ENCODE measurements at regions not wholly inside any gene's neighbourhood (a gene's known extent, or its start where the extent isn't known, plus 50 kb on each side); places are given as distances from the start of the nearest gene placed in this dataset.

GRCh38 chr4:74598611-74599325, 153.8 kb downstream of the AREG start:
- H3K36me3 ChIP-seq, result no peaks in the 10 kb centered on the region
- intact Hi-C loops (cut with DNase I; ENCODE audit: low total_unique reads), result no loop called here
- no peaks in the 10 kb centered on the region for H3K27me3 ChIP-seq
- H3K9me3 ChIP-seq, result peaks cover 8 to 15% of the 10 kb centered on the region in 2 donors
- TF ChIP-seq CTCF (IDR thresholded peaks at IDR 0.05) (no peak), POLR2AphosphoS5 (IDR thresholded peaks at IDR 0.05) (no peak), POLR2A (IDR thresholded peaks at IDR 0.05) (no peak)
- H3K4me3 ChIP-seq, result no peak overlapping the region
- H3K27ac ChIP-seq, result no peak overlapping the region
- no peaks in the 10 kb centered on the region for H3K4me1 ChIP-seq
- no peak for DNase-seq (ENCODE audit: low spot score in 2 of 2)

DNA sequence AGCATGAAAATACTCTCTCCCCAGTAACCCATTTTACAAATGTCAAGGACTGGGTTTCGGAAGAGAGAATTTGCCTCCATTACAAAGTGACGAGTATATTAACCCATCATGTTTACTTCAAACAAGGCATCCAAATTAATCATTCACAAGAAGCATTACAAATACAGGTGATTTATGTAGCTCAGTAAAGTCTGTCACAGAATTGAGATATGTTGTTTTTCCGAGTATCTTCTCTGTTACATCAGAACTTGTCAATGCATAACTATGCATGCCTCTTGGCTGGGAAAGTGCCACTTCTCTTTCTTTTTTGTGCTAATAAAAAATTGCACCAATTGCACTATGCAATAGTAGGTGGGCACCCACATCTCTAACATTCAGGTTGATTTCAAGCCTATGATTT, 158.2 kb downstream of the AREG start:
- intact Hi-C loops (cut with DNase I; ENCODE audit: low total_unique reads), result no loop called here
- Histone ChIP-seq H3K4me1 (no peaks in the 10 kb centered on the region), H3K4me3 (no peak overlapping the region), H3K36me3 (no peaks in the 10 kb centered on the region), H3K27ac (no peak overlapping the region), H3K9me3 (no peaks in the 10 kb centered on the region), H3K27me3 (no peaks in the 10 kb centered on the region)
- DNase-seq (ENCODE audit: low spot score in 2 of 2), result no peak
- TF ChIP-seq POLR2A (IDR thresholded peaks at IDR 0.05) (no peak), CTCF (IDR thresholded peaks at IDR 0.05) (no peak), POLR2AphosphoS5 (IDR thresholded peaks at IDR 0.05) (no peak)

GRCh38 chr4:74608151-74608949, 163.4 kb downstream of the AREG start:
- Histone ChIP-seq H3K4me1 (no peaks in the 10 kb centered on the region), H3K9me3 (no peaks in the 10 kb centered on the region), H3K27me3 (no peaks in the 10 kb centered on the region), H3K4me3 (no peak overlapping the region), H3K36me3 (no peaks in the 10 kb centered on the region), H3K27ac (no peak overlapping the region)
- DNase-seq (ENCODE audit: low spot score in 2 of 2), result no peak
- no peak for TF ChIP-seq POLR2A (IDR thresholded peaks at IDR 0.05)
- no peak for TF ChIP-seq POLR2AphosphoS5 (IDR thresholded peaks at IDR 0.05)
- no peak for TF ChIP-seq CTCF (IDR thresholded peaks at IDR 0.05)
- intact Hi-C loops (cut with DNase I; ENCODE audit: low total_unique reads), result no loop called here

DNA sequence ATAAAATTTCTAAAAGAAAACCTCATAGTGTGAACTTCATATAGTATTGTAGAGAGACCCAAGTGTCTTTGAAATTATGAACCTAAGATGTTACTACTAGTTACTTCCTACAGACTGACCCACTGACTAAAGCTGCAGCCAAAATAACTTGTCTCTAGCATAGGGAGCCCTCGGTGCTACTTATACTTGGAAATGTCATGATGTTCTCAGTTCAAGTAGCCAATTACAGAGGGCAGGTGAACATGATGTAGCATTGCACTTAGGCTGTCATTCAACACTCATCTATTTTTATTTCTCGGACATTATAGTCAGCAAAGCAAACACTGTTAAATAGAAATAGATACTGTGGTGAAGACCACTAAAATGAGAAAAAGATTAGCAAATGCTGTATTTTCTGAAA, 165.6 kb downstream of the AREG start:
- no peak overlapping the region for H3K4me3 ChIP-seq
- no peaks in the 10 kb centered on the region for H3K36me3 ChIP-seq
- DNase-seq (ENCODE audit: low spot score in 2 of 2), result no peak
- TF ChIP-seq POLR2AphosphoS5 (IDR thresholded peaks at IDR 0.05) (no peak), POLR2A (IDR thresholded peaks at IDR 0.05) (no peak), CTCF (IDR thresholded peaks at IDR 0.05) (no peak)
- no peaks in the 10 kb centered on the region for H3K27me3 ChIP-seq
- H3K9me3 ChIP-seq, result no peaks in the 10 kb centered on the region
- H3K4me1 ChIP-seq, result no peaks in the 10 kb centered on the region
- H3K27ac ChIP-seq, result no peak overlapping the region
- intact Hi-C loops (cut with DNase I; ENCODE audit: low total_unique reads), result no loop called here

DNA sequence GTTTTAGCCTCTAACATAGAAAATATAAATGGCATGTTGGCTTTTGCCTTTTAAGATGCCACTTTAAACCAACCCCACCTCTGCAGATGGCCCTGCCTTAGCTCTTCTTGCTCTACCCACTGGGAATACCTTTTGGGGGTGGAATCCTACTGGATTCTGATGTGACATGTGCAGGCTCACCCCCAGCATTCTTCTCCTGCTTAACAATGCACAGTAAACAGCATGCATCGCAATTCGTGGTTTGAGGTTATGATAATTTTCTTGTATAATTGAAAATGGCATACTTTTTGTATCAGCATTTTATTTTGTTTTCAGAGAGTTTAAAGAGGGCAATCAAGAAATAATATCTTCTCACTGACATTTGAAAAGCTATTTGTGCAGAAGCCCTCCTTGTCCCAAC, 167.9 kb downstream of the AREG start:
- intact Hi-C loops (cut with DNase I; ENCODE audit: low total_unique reads), result no loop called here
- H3K27ac ChIP-seq, result no peak overlapping the region
- no peaks in the 10 kb centered on the region for H3K4me1 ChIP-seq
- H3K27me3 ChIP-seq, result no peaks in the 10 kb centered on the region
- DNase-seq (ENCODE audit: low spot score in 2 of 2), result no peak
- no peaks in the 10 kb centered on the region for H3K36me3 ChIP-seq
- H3K9me3 ChIP-seq, result no peaks in the 10 kb centered on the region
- TF ChIP-seq POLR2AphosphoS5 (IDR thresholded peaks at IDR 0.05) (no peak), POLR2A (IDR thresholded peaks at IDR 0.05) (no peak), CTCF (IDR thresholded peaks at IDR 0.05) (no peak)
- no peak overlapping the region for H3K4me3 ChIP-seq

All from breast epithelium (tissue), 4 donors.